Neural cell (in vitro differentiated cells): ENCODE measurements at regions not wholly inside any gene's neighbourhood (a gene's known extent, or its start where the extent isn't known, plus 50 kb on each side); places are given as distances from the start of the nearest gene placed in this dataset.

Source experiments
- H2AFZ ChIP-seq: fragments of 200-600, 300-800 bp; sonication (generic), shearing (Covaris generic); 2 replicates; pipeline ENCODE4 v1.6.0; 2014; ENCODE audit warnings: low read depth, mild to moderate bottlenecking, antibody characterized with exemption, low read length, moderate library complexity
- H3F3A ChIP-seq: fragments of 200-600 bp; shearing (Covaris generic); 2 replicates; pipeline ENCODE4 v1.6.1; 2016; ENCODE audit warnings: mild to moderate bottlenecking, moderate library complexity, mixed read lengths, antibody characterized with exemption, low read length; ENCODE audit not compliant: insufficient read depth, poor library complexity, severe bottlenecking
- H3K27ac ChIP-seq: fragments of 200-600, 300-800 bp; sonication (generic), shearing (Covaris generic); 2 replicates; pipeline ENCODE4 v1.5.1; 2014; ENCODE audit warnings: mild to moderate bottlenecking, low read length, moderate library complexity
- H3K27me3 ChIP-seq: fragments of 300-800, 200-600 bp; sonication (generic), shearing (Covaris generic); 2 replicates; pipeline ENCODE4 v1.6.0; 2014; ENCODE audit warnings: mild to moderate bottlenecking, low read depth, low read length, moderate library complexity; ENCODE audit not compliant: insufficient read depth
- H3K36me3 ChIP-seq: fragments of 300-800, 200-600 bp; sonication (generic), shearing (Covaris generic); 2 replicates; pipeline ENCODE4 v1.5.1; 2014; ENCODE audit warnings: mild to moderate bottlenecking, antibody characterized with exemption, low read length, moderate library complexity; ENCODE audit not compliant: insufficient read depth
- H3K4me2 ChIP-seq: fragments of 300-800, 200-600 bp; sonication (generic), shearing (Covaris generic); 2 replicates; pipeline ENCODE4 v1.6.0; 2014; ENCODE audit warnings: mild to moderate bottlenecking, low read length
- H3K4me3 ChIP-seq: fragments of 300-800, 200-600 bp; sonication (generic), shearing (Covaris generic); 2 replicates; pipeline ENCODE4 v1.5.1; 2014; ENCODE audit warnings: mild to moderate bottlenecking, low read length, moderate library complexity
- H3K79me2 ChIP-seq: fragments of 200-600 bp; shearing (Covaris generic); replicated peaks from 2 replicates; pipeline ENCODE4 v1.6.0; 2014; ENCODE audit warnings: mild to moderate bottlenecking, low read length, moderate library complexity; ENCODE audit not compliant: insufficient read depth
- H3K9ac ChIP-seq: fragments of 300-800, 200-600 bp; sonication (generic), shearing (Covaris generic); 2 replicates; pipeline ENCODE4 v1.6.1; 2016; ENCODE audit warnings: mild to moderate bottlenecking, low read length, mixed read lengths
- H3K9me2 ChIP-seq: fragments of 200-600 bp; shearing (Covaris generic); 2 replicates; pipeline ENCODE4 v1.6.1; 2016; ENCODE audit warnings: mild to moderate bottlenecking, low read length, mixed read lengths; ENCODE audit not compliant: insufficient read depth
- H3K9me3 ChIP-seq: fragments of 200-600, 300-800 bp; sonication (generic), shearing (Covaris generic); 2 replicates; pipeline ENCODE4 v1.6.1; 2016; ENCODE audit warnings: mild to moderate bottlenecking, mixed run types, low read length, moderate library complexity, mixed read lengths
- H4K20me1 ChIP-seq: fragments of 200-600 bp; shearing (Covaris generic); 2 replicates; pipeline ENCODE4 v1.6.1; 2016; ENCODE audit warnings: mild to moderate bottlenecking, mixed run types; ENCODE audit not compliant: insufficient read depth
- CTCF ChIP-seq: fragments of 450-650 bp; IDR thresholded peaks from 2 replicates; pipeline ENCODE4 v1.5.1; 2014; ENCODE audit warnings: antibody characterized with exemption, mild to moderate bottlenecking, moderate library complexity; ENCODE audit not compliant: poor library complexity, severe bottlenecking
- EP300 ChIP-seq: fragments of 450-650 bp; conservative IDR thresholded peaks from 2 replicates; pipeline ENCODE4 v1.6.1; 2014; ENCODE audit warnings: antibody characterized with exemption, mild to moderate bottlenecking, moderate library complexity; ENCODE audit not compliant: poor library complexity, severe bottlenecking
- EZH2 ChIP-seq: fragments of 200-600, 300-800 bp; shearing (Covaris generic), sonication (generic); IDR thresholded peaks from 2 replicates; pipeline ENCODE4 v1.6.1; 2014; ENCODE audit warnings: antibody characterized with exemption, low read length, borderline replicate concordance, mild to moderate bottlenecking; ENCODE audit not compliant: insufficient read depth, poor library complexity, severe bottlenecking
- MXI1 ChIP-seq: fragments of 450-650 bp; conservative IDR thresholded peaks from 2 replicates; pipeline ENCODE4 v1.6.1; 2014; ENCODE audit warnings: antibody characterized with exemption, mild to moderate bottlenecking; ENCODE audit not compliant: poor library complexity, severe bottlenecking
- POLR2AphosphoS5 ChIP-seq: IDR thresholded peaks from 2 replicates; pipeline ENCODE4 v1.6.1; 2012
- RAD21 ChIP-seq: fragments of 450-650 bp; conservative IDR thresholded peaks from 2 replicates; pipeline ENCODE4 v1.6.1; 2014; ENCODE audit warnings: antibody characterized with exemption, mild to moderate bottlenecking, moderate library complexity
- REST ChIP-seq: IDR thresholded peaks from 2 replicates; pipeline ENCODE4 v1.6.1; 2012; ENCODE audit warnings: borderline replicate concordance
- SMC3 ChIP-seq: fragments of 450-650 bp; conservative IDR thresholded peaks from 2 replicates; pipeline ENCODE4 v1.6.1; 2014; ENCODE audit warnings: antibody characterized with exemption, mild to moderate bottlenecking, moderate library complexity; ENCODE audit not compliant: poor library complexity
- TAF1 ChIP-seq: IDR thresholded peaks from 2 replicates; pipeline ENCODE4 v1.6.1; 2012; ENCODE audit warnings: low read depth

- H3K79me2 ChIP-seq: no peaks in the 10 kb centered on the region
- H3K27me3 ChIP-seq: no peaks in the 10 kb centered on the region
- H3K4me3 ChIP-seq: no peak overlapping the region
- no peaks in the 10 kb centered on the region for H3K36me3 ChIP-seq
- H3K27ac ChIP-seq: no peak overlapping the region
- no peaks in the 10 kb centered on the region for H4K20me1 ChIP-seq
- H2AFZ ChIP-seq: no peak overlapping the region
- H3K9ac ChIP-seq: no peak overlapping the region
- TF ChIP-seq REST (no peak), POLR2AphosphoS5 (no peak), RAD21 (no peak), SMC3 (no peak), EP300 (no peak), TAF1 (no peak), EZH2 (no peak), CTCF (no peak), MXI1 (no peak)
- no peak overlapping the region for H3K4me2 ChIP-seq
- H3K9me3 ChIP-seq: no peaks in the 10 kb centered on the region
- H3K9me2 ChIP-seq: no peaks in the 10 kb centered on the region
- H3F3A ChIP-seq: no peaks in the 10 kb centered on the region
These were observed 699.4 kb upstream of the FAM174A start for GRCh38 chr5:99835791-99836190.

DNA sequence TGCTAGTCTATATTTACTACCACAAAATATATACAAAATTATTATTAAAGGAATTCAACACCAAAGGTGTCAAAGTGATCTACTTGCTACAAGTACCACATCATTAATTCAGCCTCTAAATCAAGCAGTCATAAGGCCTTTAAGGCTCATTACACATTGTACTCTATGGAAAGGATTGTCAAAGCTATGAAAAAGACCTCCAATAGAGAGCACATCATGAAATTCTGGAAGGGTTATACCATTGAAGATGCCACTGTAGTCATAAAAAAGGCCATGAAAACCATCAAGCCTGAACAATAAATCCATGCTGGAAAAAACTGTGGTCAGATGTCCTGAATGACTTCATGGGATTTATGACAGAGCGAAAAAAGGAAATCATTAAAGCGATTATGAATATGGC lies 708.0 kb upstream of the FAM174A start:
- no peaks in the 10 kb centered on the region for H3K9me3 ChIP-seq
- H2AFZ ChIP-seq: no peak overlapping the region
- no peaks in the 10 kb centered on the region for H3F3A ChIP-seq
- H4K20me1 ChIP-seq: no peaks in the 10 kb centered on the region
- H3K79me2 ChIP-seq: no peaks in the 10 kb centered on the region
- no peak overlapping the region for H3K4me2 ChIP-seq
- TF ChIP-seq EP300 (no peak), REST (no peak), TAF1 (no peak), POLR2AphosphoS5 (no peak), MXI1 (no peak), CTCF (no peak), RAD21 (no peak), EZH2 (no peak), SMC3 (no peak)
- no peak overlapping the region for H3K9ac ChIP-seq
- no peak overlapping the region for H3K27ac ChIP-seq
- H3K9me2 ChIP-seq: no peaks in the 10 kb centered on the region
- no peak overlapping the region for H3K4me3 ChIP-seq
- no peaks in the 10 kb centered on the region for H3K36me3 ChIP-seq
- H3K27me3 ChIP-seq: no peaks in the 10 kb centered on the region
